Ascending aorta (tissue), 2 donors: ENCODE measurements at regions not wholly inside any gene's neighbourhood (a gene's known extent, or its start where the extent isn't known, plus 50 kb on each side); places are given as distances from the start of the nearest gene placed in this dataset.

Experiments
- DNase-seq, 2 donors: peaks; one replicate each; pipeline ENCODE4 v3.0.0-alpha.2; 2019; ENCODE audit warnings: low spot score in 2 of 2
- H3K27ac ChIP-seq, 2 donors: fragments of 200-600 bp; sonication (generic); one replicate each; pipeline ENCODE4 v1.5.1; 2016 to 2017; ENCODE audit warnings: mild to moderate bottlenecking in 1 of 2
- H3K27me3 ChIP-seq: fragments of 200-600 bp; sonication (generic); one replicate; pipeline ENCODE4 v1.5.1; 2017
- H3K36me3 ChIP-seq, 2 donors: fragments of 200-600 bp; sonication (generic); one replicate each; pipeline ENCODE4 v1.5.1; 2016
- H3K4me1 ChIP-seq, 2 donors: fragments of 200-600 bp; sonication (generic); one replicate each; pipeline ENCODE4 v1.5.1; 2016 to 2017; ENCODE audit warnings: mild to moderate bottlenecking in 1 of 2
- H3K4me3 ChIP-seq, 2 donors: fragments of 200-600 bp; sonication (generic); one replicate each; pipeline ENCODE4 v1.5.1; 2016 to 2017; ENCODE audit warnings: mild to moderate bottlenecking in 1 of 2
- H3K9me3 ChIP-seq, 2 donors: fragments of 200-600 bp; sonication (generic); one replicate each; pipeline ENCODE4 v1.5.1; 2016
- CTCF ChIP-seq, 3 experiments: fragments of 200-600 bp in 2 of 3; fragments of 450-650 bp in 1 of 3; sonication (generic) in 2 of 3; IDR thresholded peaks; one replicate each; pipeline ENCODE4 v1.5.1; 2016 to 2019; ENCODE audit warnings: antibody characterized with exemption in 3 of 3, mild to moderate bottlenecking in 1 of 3, moderate library complexity in 1 of 3
- intact Hi-C: fragments of 100-400 bp; cut with DNase I; formaldehyde crosslinking; loops from one replicate; pipeline ENCODE4 v1.15.1; 2023

- intact Hi-C loops, result no loop called here
- DNase-seq, result no peak
- no peaks in the 10 kb centered on the region for H3K9me3 ChIP-seq
Measured at GRCh38 chr5:173532689-173533250, 83.7 kb downstream of the BOD1 start.

DNA sequence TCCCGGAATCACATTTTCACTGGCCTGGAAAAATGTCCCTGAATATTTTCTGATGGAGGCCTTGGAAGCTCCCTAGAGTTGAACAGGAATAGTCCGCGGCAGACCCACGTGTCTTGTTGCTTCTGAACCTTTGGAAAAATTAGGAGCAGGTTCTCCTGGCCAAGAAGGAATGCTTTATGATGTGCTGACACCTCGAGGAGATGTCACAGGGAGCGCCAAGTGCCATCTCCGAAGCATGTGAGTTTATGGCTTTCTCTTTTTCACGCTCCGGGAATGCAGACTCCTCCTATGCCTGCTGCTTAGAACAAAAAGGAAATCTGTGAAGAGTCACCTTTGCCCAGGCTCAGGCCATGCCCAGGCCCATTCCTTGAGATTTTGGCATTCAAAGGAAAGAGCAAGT, 84.6 kb downstream of the BOD1 start:
- TF ChIP-seq CTCF (IDR thresholded peaks at IDR 0.05), result no peak

More at GRCh38 chr5:173532689-173533250, 83.7 kb downstream of the BOD1 start:
- TF ChIP-seq CTCF (IDR thresholded peaks at IDR 0.05), result no peak
- no peaks in the 10 kb centered on the region for H3K4me1 ChIP-seq
- no peaks in the 10 kb centered on the region for H3K27me3 ChIP-seq
- no peaks in the 10 kb centered on the region for H3K36me3 ChIP-seq
- H3K27ac ChIP-seq, result no peak overlapping the region
- no peak overlapping the region for H3K4me3 ChIP-seq

GRCh38 chr5:173530547-173530946, 85.9 kb downstream of the BOD1 start:
- H3K9me3 ChIP-seq, result no peaks in the 10 kb centered on the region
- no peaks in the 10 kb centered on the region for H3K27me3 ChIP-seq
- no peak for DNase-seq
- H3K36me3 ChIP-seq, result no peaks in the 10 kb centered on the region
- H3K4me1 ChIP-seq, result no peaks in the 10 kb centered on the region
- intact Hi-C loops, result no loop called here
- no peak overlapping the region for H3K27ac ChIP-seq
- no peak for TF ChIP-seq CTCF (IDR thresholded peaks at IDR 0.05)
- no peak overlapping the region for H3K4me3 ChIP-seq

More for the DNA sequence above, 84.6 kb downstream of the BOD1 start:
- no peaks in the 10 kb centered on the region for H3K4me1 ChIP-seq
- H3K36me3 ChIP-seq, result no peaks in the 10 kb centered on the region
- DNase-seq, result no peak
- no peaks in the 10 kb centered on the region for H3K9me3 ChIP-seq
- no peaks in the 10 kb centered on the region for H3K27me3 ChIP-seq
- no peak overlapping the region for H3K27ac ChIP-seq
- intact Hi-C loops, result no loop called here
- H3K4me3 ChIP-seq, result no peak overlapping the region

DNA sequence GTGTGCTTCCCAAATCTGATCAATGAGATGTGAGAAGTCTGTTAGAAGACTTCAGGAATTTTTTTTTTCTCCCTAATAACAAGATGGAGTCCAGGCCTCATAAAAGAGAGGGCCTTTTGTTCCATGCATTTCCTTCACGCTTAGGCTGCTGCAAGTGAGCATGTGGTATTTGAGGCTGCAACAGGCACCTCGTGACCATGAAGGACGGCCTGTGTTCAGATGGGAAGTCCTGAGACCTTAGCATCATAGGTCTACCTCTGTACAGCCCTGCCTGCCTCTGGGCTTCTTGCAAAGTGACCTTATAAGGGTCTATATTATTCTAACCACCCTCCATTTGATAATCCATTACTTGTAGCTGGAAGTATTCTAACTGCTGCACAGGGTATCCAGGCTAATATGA, 86.6 kb downstream of the BOD1 start:
- Histone ChIP-seq H3K9me3 (no peaks in the 10 kb centered on the region), H3K4me1 (no peaks in the 10 kb centered on the region), H3K27me3 (no peaks in the 10 kb centered on the region), H3K4me3 (no peak overlapping the region), H3K27ac (no peak overlapping the region), H3K36me3 (no peaks in the 10 kb centered on the region)
- no peak for DNase-seq
- TF ChIP-seq CTCF (IDR thresholded peaks at IDR 0.05), result no peak
- intact Hi-C loops, result no loop called here

DNA sequence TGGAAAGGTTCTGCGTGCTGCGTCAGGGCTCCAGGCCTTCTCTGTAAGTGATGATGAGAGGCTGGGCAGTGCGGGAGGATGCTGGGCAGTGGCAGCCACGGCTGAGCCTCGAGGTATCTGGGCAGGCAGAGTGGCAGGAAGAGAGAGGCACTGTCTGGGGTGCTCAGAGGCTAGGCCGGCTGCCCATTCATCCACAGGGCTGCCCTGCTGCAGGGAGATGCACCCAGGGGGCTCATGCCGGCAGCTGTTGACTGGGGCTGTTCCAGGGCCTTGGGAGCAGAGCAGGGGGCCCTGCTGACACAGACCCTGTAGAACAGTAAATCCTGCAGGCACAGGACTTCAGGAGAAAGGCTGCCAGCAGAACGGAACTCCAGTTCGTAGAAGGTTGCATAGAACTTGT, 88.8 kb downstream of the BOD1 start:
- H3K9me3 ChIP-seq, result no peaks in the 10 kb centered on the region
- H3K27ac ChIP-seq, result no peak overlapping the region
- no peaks in the 10 kb centered on the region for H3K4me1 ChIP-seq

More for the DNA sequence above, 88.8 kb downstream of the BOD1 start:
- no peaks in the 10 kb centered on the region for H3K27me3 ChIP-seq
- no peak for TF ChIP-seq CTCF (IDR thresholded peaks at IDR 0.05)
- no peak for DNase-seq
- no peak overlapping the region for H3K4me3 ChIP-seq
- intact Hi-C loops, result no loop called here
- H3K36me3 ChIP-seq, result no peaks in the 10 kb centered on the region
